LNCAP (cell line): ENCODE measurements at regions not wholly inside any gene's neighbourhood (a gene's known extent, or its start where the extent isn't known, plus 50 kb on each side); places are given as distances from the start of the nearest gene placed in this dataset.

ENCODE experiments used
- TF ChIP-seq, protein P1 (sequence below): fragments of 450-650 bp; IDR thresholded peaks from 2 replicates; pipeline ENCODE4 v1.5.1; 2017; ENCODE audit warnings: mild to moderate bottlenecking

- TF ChIP-seq, protein P1, sequence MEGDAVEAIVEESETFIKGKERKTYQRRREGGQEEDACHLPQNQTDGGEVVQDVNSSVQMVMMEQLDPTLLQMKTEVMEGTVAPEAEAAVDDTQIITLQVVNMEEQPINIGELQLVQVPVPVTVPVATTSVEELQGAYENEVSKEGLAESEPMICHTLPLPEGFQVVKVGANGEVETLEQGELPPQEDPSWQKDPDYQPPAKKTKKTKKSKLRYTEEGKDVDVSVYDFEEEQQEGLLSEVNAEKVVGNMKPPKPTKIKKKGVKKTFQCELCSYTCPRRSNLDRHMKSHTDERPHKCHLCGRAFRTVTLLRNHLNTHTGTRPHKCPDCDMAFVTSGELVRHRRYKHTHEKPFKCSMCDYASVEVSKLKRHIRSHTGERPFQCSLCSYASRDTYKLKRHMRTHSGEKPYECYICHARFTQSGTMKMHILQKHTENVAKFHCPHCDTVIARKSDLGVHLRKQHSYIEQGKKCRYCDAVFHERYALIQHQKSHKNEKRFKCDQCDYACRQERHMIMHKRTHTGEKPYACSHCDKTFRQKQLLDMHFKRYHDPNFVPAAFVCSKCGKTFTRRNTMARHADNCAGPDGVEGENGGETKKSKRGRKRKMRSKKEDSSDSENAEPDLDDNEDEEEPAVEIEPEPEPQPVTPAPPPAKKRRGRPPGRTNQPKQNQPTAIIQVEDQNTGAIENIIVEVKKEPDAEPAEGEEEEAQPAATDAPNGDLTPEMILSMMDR = no peak
Observed at GRCh38 chr5:133881576-133882388, 86.6 kb downstream of the C5orf15 start.

GRCh38 chr5:133878236-133878555 lies 90.2 kb downstream of the C5orf15 start:
- TF ChIP-seq, protein P1 = no peak

DNA sequence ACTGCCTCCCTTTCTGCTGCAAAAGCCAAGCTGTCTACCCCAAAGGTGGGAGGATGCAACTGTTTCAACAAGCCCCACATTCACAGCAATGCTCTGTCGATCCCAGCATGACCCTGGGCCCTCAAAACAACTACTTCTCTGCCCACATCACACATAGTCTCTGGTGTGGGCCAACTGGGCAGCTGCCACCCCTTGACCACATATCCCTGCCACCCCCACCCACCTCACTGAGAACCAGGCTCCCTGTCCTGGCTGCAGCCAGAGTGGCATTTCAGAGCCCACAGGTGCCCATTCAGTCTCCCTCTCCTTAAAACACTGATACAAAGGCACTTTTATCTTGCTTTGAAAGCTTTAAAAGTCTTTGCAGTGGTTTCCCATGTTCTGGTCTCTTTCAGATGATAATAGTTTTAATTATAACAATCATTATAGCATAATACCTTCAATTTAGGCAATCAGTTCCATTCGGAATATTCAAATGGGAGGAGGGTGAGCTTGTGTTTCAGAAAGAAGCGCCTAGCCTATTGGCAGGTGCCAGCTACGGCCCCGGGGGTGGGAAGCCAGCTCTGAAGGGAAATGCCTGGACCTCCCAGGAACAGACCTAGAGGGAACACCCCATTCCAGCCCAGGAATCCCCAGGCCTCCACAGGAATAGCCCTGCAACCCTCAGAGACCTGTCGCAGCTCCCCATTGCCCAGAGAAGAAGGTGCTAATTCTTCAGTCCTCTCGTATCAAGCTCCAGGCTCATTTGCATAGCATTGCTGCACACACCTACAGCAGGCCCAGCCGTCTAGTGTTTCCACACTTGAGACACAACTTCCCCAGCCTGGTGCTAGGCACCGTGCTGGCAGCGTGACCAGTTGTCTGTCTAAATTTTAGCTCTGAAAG lies 90.8 kb downstream of the C5orf15 start:
- TF ChIP-seq, protein P1 = no peak

DNA sequence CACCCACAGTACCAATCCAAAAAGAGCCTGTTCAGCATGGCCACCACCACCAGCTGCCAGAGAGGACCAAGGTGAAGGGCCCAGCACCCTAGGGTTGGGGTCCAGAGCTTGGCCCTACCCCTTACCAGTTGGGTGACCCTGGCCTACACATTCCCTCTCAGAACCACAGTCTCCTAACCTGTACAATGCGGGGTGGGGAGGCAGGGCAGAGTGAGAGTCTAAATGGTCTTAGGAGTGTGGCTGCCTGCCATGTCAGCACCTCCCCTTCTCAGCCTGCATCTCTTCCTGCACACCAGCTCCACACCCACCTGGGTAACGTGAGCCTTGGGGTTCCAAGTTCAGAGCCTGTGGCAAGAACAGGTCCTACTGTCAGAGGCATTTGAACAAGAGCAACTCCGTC lies 92.2 kb downstream of the C5orf15 start:
- TF ChIP-seq, protein P1 = no peak

GRCh38 chr5:133875179-133875578 lies 93.2 kb downstream of the C5orf15 start:
- TF ChIP-seq, protein P1 = no peak

- TF ChIP-seq, protein P1 = no peak
Observed at GRCh38 chr5:133873449-133873848, 95.0 kb downstream of the C5orf15 start.

DNA sequence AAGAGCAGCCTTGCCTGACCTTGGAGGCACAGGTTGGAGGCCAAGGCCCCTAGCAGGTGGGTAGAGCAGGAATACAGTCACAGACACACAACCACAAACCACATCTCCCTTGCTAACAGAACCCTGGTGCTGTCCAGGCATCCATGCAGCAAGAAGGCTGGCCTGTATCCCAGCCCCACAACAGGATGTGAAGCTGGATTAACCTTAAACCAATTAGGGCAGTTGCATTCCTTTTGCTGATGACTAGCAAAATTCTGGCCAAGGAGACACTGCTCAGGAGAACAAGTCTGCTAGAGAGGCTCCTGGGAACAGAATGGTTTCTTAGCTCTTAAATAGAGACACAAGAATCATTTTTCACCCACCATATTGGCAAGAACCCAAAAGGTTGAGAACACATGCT lies 97.8 kb downstream of the C5orf15 start:
- TF ChIP-seq, protein P1 = no peak
